ENCODE measurements at regions not wholly inside any gene's neighbourhood (a gene's known extent, or its start where the extent isn't known, plus 50 kb on each side); places are given as distances from the start of the nearest gene placed in this dataset.

- Mint-ChIP-seq H3K9me3 (no peaks in the 10 kb centered on the region), H3K27me3 (ENCODE audit: insufficient read depth, low read depth) (no peaks in the 10 kb centered on the region), H3K27ac (no peak overlapping the region), H3K36me3 (no peaks in the 10 kb centered on the region), H3K4me1 (no peaks in the 10 kb centered on the region), H3K4me3 (no peak overlapping the region)
- Histone ChIP-seq H3K9me3 (ENCODE audit: low read depth) (no peaks in the 10 kb centered on the region), H3K4me2 (no peak overlapping the region), H3K9ac (no peak overlapping the region), H3K79me2 (ENCODE audit: low read depth) (no peaks in the 10 kb centered on the region), H3K4me3 (no peak overlapping the region), H3K4me1 (no peaks in the 10 kb centered on the region), H4K20me1 (ENCODE audit: low read depth) (no peaks in the 10 kb centered on the region), H3K27ac (no peak overlapping the region), H3K27me3 (no peaks in the 10 kb centered on the region), H3F3A (ENCODE audit: low read depth) (no peaks in the 10 kb centered on the region), H2AFZ (replicated peaks) (no peak overlapping the region), H3K36me3 (no peaks in the 10 kb centered on the region)
- TF ChIP-seq EZH2phosphoT487 (IDR thresholded peaks at IDR 0.05): no peak
- no peak for TF ChIP-seq CTCF (IDR thresholded peaks at IDR 0.05)
- no peak for TF ChIP-seq EZH2 (IDR thresholded peaks at IDR 0.05)
- no peak for DNase-seq (ENCODE audit: low spot score)
Measured at GRCh38 chr1:106049595-106049994, 1006.9 kb upstream of the PRMT6 start.

- Mint-ChIP-seq H3K27me3 (ENCODE audit: insufficient read depth, low read depth) (no peaks in the 10 kb centered on the region), H3K4me1 (peaks cover 14% of the 10 kb centered on the region), H3K27ac (no peak overlapping the region), H3K4me3 (no peak overlapping the region), H3K9me3 (no peaks in the 10 kb centered on the region), H3K36me3 (no peaks in the 10 kb centered on the region)
- Histone ChIP-seq H3K27ac (no peak overlapping the region), H3K27me3 (no peaks in the 10 kb centered on the region), H3K4me2 (no peak overlapping the region), H2AFZ (replicated peaks) (peak overlapping the region; percentile 6), H3F3A (ENCODE audit: low read depth) (no peaks in the 10 kb centered on the region), H3K36me3 (no peaks in the 10 kb centered on the region), H3K79me2 (ENCODE audit: low read depth) (no peaks in the 10 kb centered on the region), H3K4me1 (peaks cover 8% of the 10 kb centered on the region), H3K4me3 (no peak overlapping the region), H3K9me3 (ENCODE audit: low read depth) (no peaks in the 10 kb centered on the region), H4K20me1 (ENCODE audit: low read depth) (no peaks in the 10 kb centered on the region), H3K9ac (no peak overlapping the region)
- no peak for DNase-seq (ENCODE audit: low spot score)
- TF ChIP-seq CTCF (IDR thresholded peaks at IDR 0.05) (no peak), EZH2 (IDR thresholded peaks at IDR 0.05) (no peak), EZH2phosphoT487 (IDR thresholded peaks at IDR 0.05) (no peak)
Measured at GRCh38 chr1:106055855-106056254, 1000.6 kb upstream of the PRMT6 start.

- H3K4me3 ChIP-seq: no peak overlapping the region
- H3K4me1 Mint-ChIP-seq: peaks cover 50% of the 10 kb centered on the region
- peaks cover 3% of the 10 kb centered on the region for H3K36me3 Mint-ChIP-seq
- H3K27ac ChIP-seq: no peak overlapping the region
- H3K4me1 ChIP-seq: peaks cover 9% of the 10 kb centered on the region
- no peak overlapping the region for H3K9ac ChIP-seq
- no peaks in the 10 kb centered on the region for H3K36me3 ChIP-seq
- H4K20me1 ChIP-seq (ENCODE audit: low read depth): no peaks in the 10 kb centered on the region
- no peaks in the 10 kb centered on the region for H3K27me3 ChIP-seq
- H3K79me2 ChIP-seq (ENCODE audit: low read depth): no peaks in the 10 kb centered on the region
- TF ChIP-seq EZH2phosphoT487 (IDR thresholded peaks at IDR 0.05) (no peak), EZH2 (IDR thresholded peaks at IDR 0.05) (no peak), CTCF (IDR thresholded peaks at IDR 0.05) (no peak)
- no peak overlapping the region for H3K4me2 ChIP-seq
- H3K9me3 ChIP-seq (ENCODE audit: low read depth): peaks cover 5% of the 10 kb centered on the region
- peak overlapping the region; percentile 91 for H3K27ac Mint-ChIP-seq
- H3K9me3 Mint-ChIP-seq: peaks cover 10% of the 10 kb centered on the region
- peaks cover 2% of the 10 kb centered on the region for H3K27me3 Mint-ChIP-seq (ENCODE audit: insufficient read depth, low read depth)
- H3K4me3 Mint-ChIP-seq: no peak overlapping the region
- H3F3A ChIP-seq (ENCODE audit: low read depth): no peaks in the 10 kb centered on the region
- no peak for DNase-seq (ENCODE audit: low spot score)
- H2AFZ ChIP-seq (replicated peaks): peak overlapping the region; percentile 82
Measured at GRCh38 chr1:106061586-106062495, 994.6 kb upstream of the PRMT6 start.
